ENCODE measurements at regions not wholly inside any gene's neighbourhood (a gene's known extent, or its start where the extent isn't known, plus 50 kb on each side); places are given as distances from the start of the nearest gene placed in this dataset.

GRCh38 chr4:67380154-67380553, 165.1 kb downstream of the CENPC start:
- TF ChIP-seq CTCF (IDR thresholded peaks at IDR 0.05) (no peak), POLR2A (IDR thresholded peaks at IDR 0.05) (no peak)
